NCI-H1092 (cell line): ENCODE measurements at regions not wholly inside any gene's neighbourhood (a gene's known extent, or its start where the extent isn't known, plus 50 kb on each side); places are given as distances from the start of the nearest gene placed in this dataset.
"Not testable (repeated sequence)": the region's sequence is repeated elsewhere in the genome, so short reads cannot be mapped to it uniquely, and the experiment has no call there.

ENCODE experiments used
- DNase-seq: peaks from one replicate; lab custom pipeline; 2025; lab: John Stamatoyannopoulos, UW

- not testable (repeated sequence) for DNase-seq
Measured at GRCh38 chr10:63848871-63849270, 327.7 kb downstream of the REEP3 start.

GRCh38 chr10:63862860-63863259, 341.7 kb downstream of the REEP3 start:
- no peak for DNase-seq

DNA sequence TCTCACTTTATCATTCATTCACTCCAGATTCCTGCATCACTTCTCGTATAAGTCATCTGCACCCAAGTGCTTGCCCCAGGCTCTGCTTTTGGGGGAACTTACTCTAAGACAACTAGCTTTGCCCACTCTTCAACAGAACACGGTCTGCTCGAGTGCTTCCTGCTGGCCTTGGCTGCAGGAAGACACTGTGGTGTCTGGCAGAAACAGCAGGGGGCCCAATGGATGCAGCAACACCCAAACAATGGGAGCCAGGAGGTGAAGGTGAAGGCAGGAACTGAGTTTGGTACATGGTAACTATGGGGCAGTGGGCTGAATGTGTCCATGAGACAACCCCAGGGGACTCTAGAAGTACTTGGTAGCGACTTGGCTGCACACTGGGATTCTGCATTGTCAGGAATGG, 344.0 kb downstream of the REEP3 start:
- DNase-seq, result no peak

- DNase-seq, result peak; percentile 8
Measured at GRCh38 chr10:63866075-63866746, 345.0 kb downstream of the REEP3 start.

DNA sequence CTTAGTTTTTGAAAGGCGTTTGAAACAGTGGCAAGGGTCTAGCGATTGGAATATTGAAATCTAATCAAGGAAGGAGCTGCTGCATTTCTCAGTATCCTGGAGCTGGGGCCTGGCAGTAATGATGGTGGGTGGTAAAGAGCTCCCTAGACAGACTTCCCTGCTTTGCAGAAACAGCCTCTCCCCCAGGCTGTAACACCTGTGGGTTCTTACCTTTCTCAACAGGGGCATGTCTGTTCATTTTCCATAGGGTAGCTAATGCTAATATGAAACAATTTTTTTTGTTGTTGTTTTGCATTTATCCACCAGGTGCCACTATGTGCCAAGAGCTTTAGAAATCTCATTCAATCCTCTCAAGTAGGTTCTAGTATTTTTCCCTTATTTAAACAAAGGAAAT, 345.5 kb downstream of the REEP3 start:
- no peak for DNase-seq

DNA sequence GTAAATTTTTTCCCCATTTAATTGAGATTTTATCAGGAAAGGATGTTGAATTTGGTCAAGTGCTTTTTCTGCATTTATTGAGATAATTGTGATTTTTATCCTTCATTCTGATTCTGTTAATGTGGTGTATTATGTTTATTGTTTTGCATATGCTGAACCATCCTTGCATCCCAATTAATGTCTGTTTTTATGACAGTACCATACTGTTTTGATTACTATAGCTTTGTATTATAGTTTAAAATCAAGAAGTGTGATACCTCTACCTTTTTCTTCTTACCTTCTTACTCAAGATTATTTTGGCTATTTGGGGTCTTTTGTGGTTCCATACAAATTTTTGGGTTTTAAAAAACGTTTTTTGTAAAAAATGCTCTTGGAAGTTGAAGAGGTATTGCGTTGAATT, 357.2 kb downstream of the REEP3 start:
- no peak for DNase-seq

- no peak for DNase-seq
Measured at GRCh38 chr10:63883861-63884260, 362.7 kb downstream of the REEP3 start.

DNA sequence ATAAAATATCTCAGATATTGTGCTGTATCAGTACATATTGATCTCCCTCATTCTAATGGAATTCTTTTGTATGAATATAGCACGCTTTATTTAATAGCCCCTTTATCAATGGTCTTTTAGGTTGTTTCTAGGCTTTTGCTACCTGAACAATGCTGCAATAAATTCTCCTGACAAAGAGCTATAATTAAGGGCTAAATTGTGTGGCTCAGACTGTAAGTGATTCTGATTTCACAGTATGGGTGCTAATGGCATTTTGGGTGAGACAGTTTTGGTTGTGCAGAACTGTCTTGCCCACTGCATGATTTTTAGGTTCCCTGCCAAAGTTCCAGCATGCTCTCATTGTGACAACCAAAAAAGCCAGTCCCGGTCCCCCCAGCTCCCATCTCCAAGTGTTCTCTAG, 363.2 kb downstream of the REEP3 start:
- DNase-seq, result no peak

- no peak for DNase-seq
Measured at GRCh38 chr10:63885156-63885555, 364.0 kb downstream of the REEP3 start.

GRCh38 chr10:63886281-63887022, 365.3 kb downstream of the REEP3 start:
- no peak for DNase-seq

GRCh38 chr10:63887023-63887589, 365.9 kb downstream of the REEP3 start:
- no peak for DNase-seq

- no peak for DNase-seq
Measured at GRCh38 chr10:63887600-63888370, 366.6 kb downstream of the REEP3 start.

DNA sequence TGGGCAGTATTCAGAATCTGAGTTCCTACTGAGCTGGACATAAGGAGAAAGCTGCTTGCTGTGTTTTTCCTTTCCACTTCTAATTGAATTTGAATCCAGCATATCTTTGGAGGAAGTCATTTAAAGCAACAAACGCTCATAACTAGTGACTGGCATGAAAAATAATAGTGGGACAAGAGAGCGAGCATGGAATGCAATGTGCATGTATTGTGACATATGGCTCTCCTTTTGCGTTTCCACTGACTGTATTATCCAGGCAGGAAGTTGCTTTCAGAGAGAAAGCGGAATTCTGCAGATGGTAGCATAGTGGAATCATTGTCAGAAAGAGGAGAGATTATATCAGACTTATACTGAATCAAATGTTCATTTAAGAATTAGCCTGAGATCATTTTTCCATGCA, 368.6 kb downstream of the REEP3 start:
- DNase-seq, result no peak

DNA sequence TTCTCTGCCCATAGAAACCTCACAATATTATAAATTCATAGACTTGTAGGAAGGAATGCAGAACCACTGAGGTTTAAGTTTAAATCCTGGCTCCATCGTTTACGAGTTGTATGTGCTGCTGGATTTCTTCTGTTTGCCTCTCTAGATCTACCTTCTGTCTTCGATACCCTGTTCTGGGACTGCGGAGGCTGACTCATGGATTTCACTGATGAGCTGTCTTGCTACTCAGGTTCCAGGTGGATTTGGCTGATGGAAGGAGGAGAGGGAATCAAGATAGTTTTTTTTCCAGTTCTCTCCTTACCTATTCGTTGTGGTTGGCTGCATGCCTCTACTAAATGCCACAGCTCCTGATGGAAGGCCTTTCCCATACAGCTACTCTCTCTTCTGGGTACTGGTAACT, 375.8 kb downstream of the REEP3 start:
- no peak for DNase-seq

GRCh38 chr10:63899673-63900300, 378.6 kb downstream of the REEP3 start:
- DNase-seq, result no peak

GRCh38 chr10:63901228-63901627, 380.0 kb downstream of the REEP3 start:
- DNase-seq, result no peak

GRCh38 chr10:63901881-63902280, 380.7 kb downstream of the REEP3 start:
- no peak for DNase-seq

GRCh38 chr10:63910806-63911205, 389.6 kb downstream of the REEP3 start:
- DNase-seq, result no peak

DNA sequence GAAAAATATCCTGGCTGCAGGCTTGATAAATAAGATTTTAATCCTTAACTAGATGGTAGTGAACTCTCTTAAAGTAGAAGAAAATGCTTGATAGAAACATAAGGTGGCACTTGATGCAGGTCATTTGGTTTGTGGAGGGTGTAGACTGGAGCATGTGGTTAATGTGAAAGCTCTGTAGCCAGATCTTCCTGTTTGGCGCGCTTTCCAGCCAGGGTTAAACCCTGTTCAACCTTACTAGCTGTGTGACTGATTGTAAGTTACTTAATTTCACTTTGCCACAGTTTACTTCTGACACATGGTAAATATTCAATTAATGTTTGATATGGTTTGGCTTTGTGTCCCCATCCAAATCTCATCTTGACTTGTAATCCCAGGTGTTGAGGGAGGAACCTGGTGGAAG, 394.0 kb downstream of the REEP3 start:
- DNase-seq, result no peak

DNA sequence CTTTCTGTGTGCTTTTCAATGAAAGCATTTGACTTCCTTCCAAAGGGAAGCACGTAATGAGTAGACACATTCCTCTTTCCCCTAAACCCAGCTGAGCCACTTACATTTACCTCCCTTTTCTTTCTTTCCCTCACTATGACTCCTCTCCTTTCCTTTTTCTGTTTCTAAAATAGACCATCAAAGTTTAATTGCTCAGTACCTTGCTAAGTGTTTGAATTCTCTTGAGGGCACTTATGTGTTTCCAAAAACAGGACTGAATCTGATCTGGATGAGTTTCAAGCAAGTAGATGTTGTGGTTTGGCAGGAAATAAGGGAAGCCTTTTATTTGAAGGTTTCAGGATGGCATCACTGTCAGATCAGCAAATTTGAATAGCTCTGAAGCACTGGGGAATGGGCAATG, 396.2 kb downstream of the REEP3 start:
- DNase-seq, result no peak

DNA sequence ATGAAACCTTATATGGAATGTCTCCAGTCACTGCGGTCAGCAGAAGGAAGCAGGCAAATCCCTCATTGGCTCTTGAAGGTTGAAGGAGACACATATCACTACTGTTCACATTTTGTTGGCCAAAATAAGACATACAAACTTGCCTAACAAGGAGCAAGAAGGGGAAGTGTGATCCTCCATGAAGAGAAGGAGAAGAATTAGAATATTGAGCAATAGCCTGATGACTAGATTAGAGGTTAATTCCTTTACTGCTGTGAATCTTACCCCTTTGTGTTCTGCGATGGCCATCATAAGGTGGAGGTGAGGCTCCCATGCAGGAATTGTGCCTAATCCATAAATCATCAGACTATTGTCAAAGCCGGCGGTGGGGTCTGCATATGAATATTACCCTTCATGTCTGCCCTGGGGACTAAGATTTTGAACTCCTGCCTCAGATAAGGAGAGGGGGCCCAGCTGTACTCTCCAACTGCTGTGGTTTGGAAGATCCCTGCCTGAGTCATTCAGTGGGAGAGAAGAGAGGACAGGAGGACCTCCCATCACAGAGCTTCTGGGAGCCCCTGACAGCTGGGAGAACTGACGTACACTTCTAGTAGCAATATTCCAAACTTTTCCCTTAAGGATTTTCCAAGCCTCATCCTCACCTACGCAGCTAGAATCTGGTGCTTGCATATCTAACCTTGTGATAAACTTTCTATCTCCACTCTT, 398.5 kb downstream of the REEP3 start:
- DNase-seq, result no peak

DNA sequence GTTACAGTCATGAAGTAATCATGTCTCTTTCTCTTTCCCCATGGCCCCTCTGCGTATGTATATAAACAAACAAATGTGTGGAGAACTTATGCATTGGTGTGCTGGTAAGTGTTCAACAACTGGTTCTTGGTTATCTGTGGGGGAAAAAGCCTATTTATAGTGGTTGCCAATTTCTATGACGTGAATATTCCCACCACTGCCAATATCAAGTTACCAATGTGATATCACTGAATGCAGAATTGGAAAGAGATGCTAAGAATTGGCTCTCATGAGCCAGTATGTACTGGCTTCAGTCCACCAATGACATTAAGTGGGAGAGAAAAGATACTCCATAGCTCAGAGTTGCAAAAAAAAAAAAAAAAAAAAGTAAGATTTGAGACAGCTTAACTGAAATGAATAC, 399.7 kb downstream of the REEP3 start:
- DNase-seq, result no peak
